CD4-positive, alpha-beta memory T cell (primary cell): ENCODE measurements at regions not wholly inside any gene's neighbourhood (a gene's known extent, or its start where the extent isn't known, plus 50 kb on each side); places are given as distances from the start of the nearest gene placed in this dataset.
A peak's percentile ranks its signal among the peaks of the same experiment; 100 is the strongest.

Experiments used
- CTCF ChIA-PET: fragments of 350-600 bp; sonication (Branson Sonifier 250); formaldehyde crosslinking; loops from one replicate; lab custom pipeline; 2021; ENCODE audit warnings: inconsistent platforms; ENCODE audit not compliant: partially characterized antibody; lab: Charles Lee
- POLR2A ChIA-PET: fragments of 350-600 bp; sonication (Branson Sonifier 250); formaldehyde crosslinking; loops from one replicate; lab custom pipeline; 2021; ENCODE audit not compliant: partially characterized antibody; lab: Charles Lee
- DNase-seq, 5 donors: peaks; one replicate each; pipeline versions ENCODE4 v3.0.0 to v3.0.0-alpha.2; 2020 to 2022; ENCODE audit warnings: mixed read lengths in 1 of 5
- H3K27ac ChIP-seq: one replicate; pipeline ENCODE4 v1.7.0; 2013; ENCODE audit warnings: low read depth, low read length
- H3K27me3 ChIP-seq: 2 replicates; pipeline ENCODE4 v1.7.0; 2013; ENCODE audit warnings: mild to moderate bottlenecking, low read length, moderate library complexity; ENCODE audit not compliant: insufficient read depth
- H3K36me3 ChIP-seq: 2 replicates; pipeline ENCODE4 v1.7.0; 2013; ENCODE audit warnings: mild to moderate bottlenecking, low read length, moderate library complexity; ENCODE audit not compliant: insufficient read depth
- H3K4me1 ChIP-seq: 2 replicates; pipeline ENCODE4 v1.7.0; 2013; ENCODE audit warnings: mild to moderate bottlenecking, low read length, moderate library complexity; ENCODE audit not compliant: insufficient read depth
- H3K4me3 ChIP-seq, 2 donors: one replicate each; pipeline ENCODE4 v1.7.0; 2013; ENCODE audit warnings: low read length in 2 of 2, mild to moderate bottlenecking in 1 of 2
- H3K9me3 ChIP-seq, 2 donors: one replicate each; pipeline ENCODE4 v1.7.0; 2013; ENCODE audit warnings: low read length in 2 of 2, control low read depth in 1 of 2; ENCODE audit not compliant: control insufficient read depth in 1 of 2
- H3K27ac Mint-ChIP-seq, 7 donors: one replicate each; pipeline ENCODE4 v1.8.0; 2020 to 2021; ENCODE audit warnings: mixed read lengths in 7 of 7, mild to moderate bottlenecking in 6 of 7, inconsistent platforms in 3 of 7, moderate library complexity in 3 of 7
- H3K27me3 Mint-ChIP-seq, 2 donors: one replicate each; pipeline ENCODE4 v1.8.0; 2020 to 2021; ENCODE audit warnings: mixed read lengths in 2 of 2
- H3K36me3 Mint-ChIP-seq, 2 donors: one replicate each; pipeline ENCODE4 v1.8.0; 2020 to 2021; ENCODE audit warnings: mixed read lengths in 2 of 2, inconsistent platforms in 1 of 2, mild to moderate bottlenecking in 1 of 2
- H3K4me1 Mint-ChIP-seq, 4 donors: one replicate each; pipeline ENCODE4 v1.8.0; 2020 to 2021; ENCODE audit warnings: mixed read lengths in 4 of 4, mild to moderate bottlenecking in 1 of 4
- H3K4me3 Mint-ChIP-seq, 8 donors: one replicate each; pipeline ENCODE4 v1.8.0; 2020 to 2021; ENCODE audit warnings: mixed read lengths in 8 of 8, mild to moderate bottlenecking in 7 of 8, moderate library complexity in 6 of 8, inconsistent platforms in 3 of 8
- H3K9me3 Mint-ChIP-seq, 8 donors: one replicate each; pipeline ENCODE4 v1.8.0; 2020 to 2021; ENCODE audit warnings: mixed read lengths in 8 of 8, mild to moderate bottlenecking in 5 of 8, inconsistent platforms in 3 of 8, moderate library complexity in 1 of 8
- intact Hi-C: fragments of 100-400 bp; cut with micrococcal nuclease; formaldehyde crosslinking; loops from one replicate; pipeline ENCODE4 v1.15.1; 2023

- H3K36me3 Mint-ChIP-seq = no peaks in the 10 kb centered on the region
- peak overlapping the region in 4 of 8 donors; percentile 58 to 71 (median 65) for H3K4me3 Mint-ChIP-seq
- Histone ChIP-seq H3K36me3 (no peaks in the 10 kb centered on the region), H3K4me1 (peaks cover 42% of the 10 kb centered on the region), H3K27ac (no peak overlapping the region), H3K9me3 (no peaks in the 10 kb centered on the region), H3K27me3 (no peaks in the 10 kb centered on the region), H3K4me3 (no peak overlapping the region)
- ChIA-PET CTCF (interaction anchor here (0.6 to 7.7 kb wide), 13 partner anchors 9 to 187 kb away, joined by 3 to 84 read pairs (median 5); no protein-coding TSS in a partner anchor), POLR2A (interaction anchor here (0.6 kb wide), 1 partner anchor 157 kb away, joined by 3 read pairs; no protein-coding TSS in a partner anchor)
- intact Hi-C loops = loop anchor here (1.0 to 10.0 kb wide), 6 partner anchors 65 to 1271 kb away; partner anchors contain the start of genes BRCA2, HSPH1 and ZAR1L
- peaks cover 23 to 41% (median 27%) of the 10 kb centered on the region in 4 donors for H3K4me1 Mint-ChIP-seq
- H3K27me3 Mint-ChIP-seq = peaks cover 1 to 2% of the 10 kb centered on the region in 2 donors
- H3K9me3 Mint-ChIP-seq = no peaks in the 10 kb centered on the region
- DNase-seq = no peak
- H3K27ac Mint-ChIP-seq = peak overlapping the region in 3 of 7 donors; percentile 43 to 85 (median 83)
These were observed 111.5 kb downstream of the TEX26 start for GRCh38 chr13:31043957-31044356.

GRCh38 chr13:31042481-31043165 lies 110.2 kb downstream of the TEX26 start:
- H3K4me3 Mint-ChIP-seq = peak overlapping the region in 3 of 8 donors; percentile 15 to 47 (median 29)
- intact Hi-C loops = loop anchor here (10.0 kb wide), 3 partner anchors 238 to 1272 kb away; partner anchors contain the start of genes BRCA2 and ZAR1L
- H3K27me3 ChIP-seq = no peaks in the 10 kb centered on the region
- no peak overlapping the region for H3K4me3 ChIP-seq
- no peak for DNase-seq
- peaks cover 28 to 50% (median 37%) of the 10 kb centered on the region in 4 donors for H3K4me1 Mint-ChIP-seq
- ChIA-PET CTCF (interaction anchor here (7.7 kb wide), 2 partner anchors 9 to 64 kb away, joined by 63 to 84 read pairs; no protein-coding TSS in a partner anchor), POLR2A (no interaction called here)
- H3K9me3 Mint-ChIP-seq = no peaks in the 10 kb centered on the region
- peaks cover 45% of the 10 kb centered on the region for H3K4me1 ChIP-seq
- H3K36me3 Mint-ChIP-seq = no peaks in the 10 kb centered on the region
- no peaks in the 10 kb centered on the region for H3K36me3 ChIP-seq
- H3K27me3 Mint-ChIP-seq = peaks cover 1 to 2% of the 10 kb centered on the region in 2 donors
- H3K27ac ChIP-seq = no peak overlapping the region
- peak overlapping the region in 1 of 7 donors; percentile 31 for H3K27ac Mint-ChIP-seq
- H3K9me3 ChIP-seq = no peaks in the 10 kb centered on the region

GRCh38 chr13:31042049-31042448 lies 109.6 kb downstream of the TEX26 start:
- intact Hi-C loops = loop anchor here (10.0 kb wide), 3 partner anchors 237 to 1273 kb away; partner anchors contain the start of genes BRCA2 and ZAR1L
- no peak overlapping the region for H3K4me3 Mint-ChIP-seq
- H3K27ac Mint-ChIP-seq = peak overlapping the region in 1 of 7 donors; percentile 79
- peaks cover 45% of the 10 kb centered on the region for H3K4me1 ChIP-seq
- peaks cover 28 to 50% (median 38%) of the 10 kb centered on the region in 4 donors for H3K4me1 Mint-ChIP-seq
- no peaks in the 10 kb centered on the region for H3K9me3 ChIP-seq
- peaks cover 1 to 2% of the 10 kb centered on the region in 2 donors for H3K27me3 Mint-ChIP-seq
- H3K36me3 Mint-ChIP-seq = no peaks in the 10 kb centered on the region
- no peaks in the 10 kb centered on the region for H3K9me3 Mint-ChIP-seq
- no peak for DNase-seq
- no peak overlapping the region for H3K4me3 ChIP-seq
- no peaks in the 10 kb centered on the region for H3K27me3 ChIP-seq
- H3K36me3 ChIP-seq = no peaks in the 10 kb centered on the region
- ChIA-PET POLR2A (no interaction called here), CTCF (interaction anchor here (1.9 kb wide), 1 partner anchor 63 kb away, joined by 9 read pairs; no protein-coding TSS in a partner anchor)
- H3K27ac ChIP-seq = no peak overlapping the region

GRCh38 chr13:31038834-31039552 lies 106.5 kb downstream of the TEX26 start:
- no peak overlapping the region for H3K4me3 ChIP-seq
- DNase-seq = peak in 2 of 5 donors; percentile 4 to 14
- Mint-ChIP-seq H3K27ac (peak overlapping the region in 5 of 7 donors; percentile 15 to 87 (median 54)), H3K4me1 (peaks cover 19 to 39% (median 29%) of the 10 kb centered on the region in 4 donors), H3K4me3 (peak overlapping the region in 7 of 8 donors; percentile 3 to 86 (median 57)), H3K36me3 (no peaks in the 10 kb centered on the region), H3K27me3 (peaks cover 0 to 3% of the 10 kb centered on the region in 2 donors), H3K9me3 (no peaks in the 10 kb centered on the region)
- peaks cover 18% of the 10 kb centered on the region for H3K4me1 ChIP-seq
- no peak overlapping the region for H3K27ac ChIP-seq
- POLR2A ChIA-PET = no interaction called here
- CTCF ChIA-PET = interaction anchor here (1.2 to 10.1 kb wide), 2 partner anchors 8 to 12 kb away, joined by 3 to 63 read pairs; no protein-coding TSS in a partner anchor
- H3K27me3 ChIP-seq = no peaks in the 10 kb centered on the region
- no peaks in the 10 kb centered on the region for H3K36me3 ChIP-seq
- no peaks in the 10 kb centered on the region for H3K9me3 ChIP-seq
- intact Hi-C loops = no loop called here

- Histone ChIP-seq H3K4me1 (peaks cover 16% of the 10 kb centered on the region), H3K27me3 (no peaks in the 10 kb centered on the region), H3K4me3 (no peak overlapping the region), H3K36me3 (no peaks in the 10 kb centered on the region), H3K27ac (no peak overlapping the region), H3K9me3 (no peaks in the 10 kb centered on the region)
- Mint-ChIP-seq H3K36me3 (no peaks in the 10 kb centered on the region), H3K4me3 (peak overlapping the region in 2 of 8 donors; percentile 33 to 42), H3K9me3 (no peaks in the 10 kb centered on the region), H3K4me1 (peaks cover 19 to 37% (median 26%) of the 10 kb centered on the region in 4 donors), H3K27ac (peak overlapping the region in 2 of 7 donors; percentile 34 to 48), H3K27me3 (peaks cover 0 to 5% of the 10 kb centered on the region in 2 donors)
- CTCF ChIA-PET = interaction anchor here (10.1 kb wide), 1 partner anchor 9 kb away, joined by 63 read pairs; no protein-coding TSS in a partner anchor
- no peak for DNase-seq
- POLR2A ChIA-PET = no interaction called here
- intact Hi-C loops = no loop called here
These were observed 105.5 kb downstream of the TEX26 start for GRCh38 chr13:31037874-31038500.

- Mint-ChIP-seq H3K27me3 (peaks cover 0 to 5% of the 10 kb centered on the region in 2 donors), H3K9me3 (no peaks in the 10 kb centered on the region), H3K4me3 (peak overlapping the region in 1 of 8 donors; percentile 33), H3K4me1 (peaks cover 16 to 32% (median 21%) of the 10 kb centered on the region in 4 donors), H3K36me3 (no peaks in the 10 kb centered on the region), H3K27ac (peak overlapping the region in 2 of 7 donors; percentile 19 to 42)
- no peak for DNase-seq
- H3K9me3 ChIP-seq = no peaks in the 10 kb centered on the region
- no peak overlapping the region for H3K27ac ChIP-seq
- H3K36me3 ChIP-seq = no peaks in the 10 kb centered on the region
- POLR2A ChIA-PET = no interaction called here
- H3K27me3 ChIP-seq = no peaks in the 10 kb centered on the region
- intact Hi-C loops = no loop called here
- no peak overlapping the region for H3K4me3 ChIP-seq
- CTCF ChIA-PET = interaction anchor here (10.1 kb wide), 1 partner anchor 10 kb away, joined by 63 read pairs; no protein-coding TSS in a partner anchor
- peaks cover 16% of the 10 kb centered on the region for H3K4me1 ChIP-seq
These were observed 104.6 kb downstream of the TEX26 start for GRCh38 chr13:31036731-31037695.
